Retinal pigment epithelial cell (primary cell): ENCODE measurements at regions not wholly inside any gene's neighbourhood (a gene's known extent, or its start where the extent isn't known, plus 50 kb on each side); places are given as distances from the start of the nearest gene placed in this dataset.

Source experiments
- DNase-seq: peaks from one replicate; pipeline ENCODE4 v3.0.0-alpha.2; 2010; ENCODE audit warnings: low read depth
- H3K4me3 ChIP-seq: 2 replicates; pipeline ENCODE4 v1.5.1; 2011; ENCODE audit warnings: mild to moderate bottlenecking, low read length, control low read depth, moderate library complexity
- CTCF ChIP-seq: conservative IDR thresholded peaks from 2 replicates; pipeline ENCODE4 v1.5.1; 2011; ENCODE audit warnings: low read depth, low read length, control low read depth, inconsistent platforms

GRCh38 chr6:28758046-28758817, 165.6 kb downstream of the TRIM27 start:
- no peak for DNase-seq
- TF ChIP-seq CTCF: no peak
- H3K4me3 ChIP-seq: peak overlapping the region; percentile 11

GRCh38 chr6:28758818-28759235, 165.0 kb downstream of the TRIM27 start:
- TF ChIP-seq CTCF: no peak
- DNase-seq: no peak
- H3K4me3 ChIP-seq: no peak overlapping the region

GRCh38 chr6:28764014-28764723, 159.6 kb downstream of the TRIM27 start:
- no peak for DNase-seq
- TF ChIP-seq CTCF: no peak
- H3K4me3 ChIP-seq: no peak overlapping the region

- no peak overlapping the region for H3K4me3 ChIP-seq
- DNase-seq: no peak
- no peak for TF ChIP-seq CTCF
These were observed 159.0 kb downstream of the TRIM27 start for GRCh38 chr6:28764761-28765282.

- no peak overlapping the region for H3K4me3 ChIP-seq
- no peak for DNase-seq
- no peak for TF ChIP-seq CTCF
These were observed 157.8 kb downstream of the TRIM27 start for GRCh38 chr6:28765978-28766351.

- DNase-seq: no peak
- no peak overlapping the region for H3K4me3 ChIP-seq
- no peak for TF ChIP-seq CTCF
These were observed 157.4 kb downstream of the TRIM27 start for GRCh38 chr6:28766426-28766825.
